ENCODE measurements at regions not wholly inside any gene's neighbourhood (a gene's known extent, or its start where the extent isn't known, plus 50 kb on each side); places are given as distances from the start of the nearest gene placed in this dataset.

DNA sequence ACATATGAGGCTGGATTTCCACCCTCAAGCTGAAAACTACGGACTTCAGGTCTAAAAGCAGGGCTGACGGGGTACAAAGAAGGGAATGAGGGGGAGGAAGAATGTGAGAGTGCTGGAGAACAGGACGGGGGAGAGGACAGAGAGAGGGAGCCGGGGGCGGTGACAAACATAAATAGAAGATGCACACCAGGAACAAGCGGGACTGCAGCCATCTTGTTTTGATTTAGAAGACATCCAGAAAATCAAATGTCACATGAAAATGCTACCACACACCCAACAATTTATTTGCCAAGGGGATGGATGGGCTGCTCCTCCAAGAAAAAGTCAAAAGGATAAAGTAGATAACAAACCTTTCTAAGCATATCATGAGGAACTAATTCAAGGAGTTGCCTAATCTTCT, 59.2 kb upstream of the FHL2 start:
- Histone ChIP-seq H3K4me3 (ENCODE audit: control extremely low read depth in 1 of 5, extremely low read depth in 1 of 5, insufficient read depth in 1 of 5, low read depth in 2 of 5, low read length in 4 of 5) (no peak overlapping the region), H3K79me2 (ENCODE audit: control insufficient read depth, insufficient read depth, low read length) (no peaks in the 10 kb centered on the region), H3K27me3 (replicated peaks in 1 of 4; ENCODE audit: control extremely low read depth in 1 of 4, control insufficient read depth in 3 of 4, insufficient read depth in 4 of 4, low read length in 3 of 4) (peaks cover 0 to 4% (median 0%) of the 10 kb centered on the region in 4 experiments), H4K20me1 (ENCODE audit: control insufficient read depth, insufficient read depth, low read length, poor library complexity, severe bottlenecking) (no peaks in the 10 kb centered on the region), H2AFZ (ENCODE audit: insufficient read depth, low read depth, low read length, poor library complexity, severe bottlenecking) (no peak overlapping the region), H3K36me3 (replicated peaks in 1 of 2; ENCODE audit: control extremely low read depth in 1 of 2, control insufficient read depth in 1 of 2, extremely low read depth in 1 of 2, insufficient read depth in 2 of 2, low read length in 1 of 2) (no peaks in the 10 kb centered on the region), H3K4me1 (ENCODE audit: control insufficient read depth in 2 of 2, insufficient read depth in 2 of 2, low read length in 2 of 2) (no peaks in the 10 kb centered on the region), H3K27ac (ENCODE audit: low read length in 2 of 2) (no peak overlapping the region), H3K4me2 (replicated peaks; ENCODE audit: low read depth, low read length, poor library complexity, severe bottlenecking) (no peak overlapping the region), H3K9me3 (ENCODE audit: control extremely low read depth in 1 of 3, control insufficient read depth in 2 of 3, insufficient read depth in 1 of 3, low read length in 2 of 3) (no peaks in the 10 kb centered on the region), H3K9ac (ENCODE audit: low read length) (no peak overlapping the region)
- peaks cover 11% of the 10 kb centered on the region for H3K27me3 Mint-ChIP-seq
- DNase-seq (no peak), ATAC-seq (ENCODE audit: low read depth) (no peak)
- ChIA-PET POLR2A (no interaction called here), CTCF (no interaction called here)
- intact Hi-C loops (cut with micrococcal nuclease), result no loop called here
- H3K4me3 Mint-ChIP-seq, result no peak overlapping the region
- H3K4me1 Mint-ChIP-seq, result no peaks in the 10 kb centered on the region
- no peak for TF ChIP-seq EZH2 (IDR thresholded peaks at IDR 0.05; ENCODE audit: borderline replicate concordance, insufficient read depth, low read depth, low read length, poor library complexity, severe bottlenecking)
- TF ChIP-seq, protein P1, sequence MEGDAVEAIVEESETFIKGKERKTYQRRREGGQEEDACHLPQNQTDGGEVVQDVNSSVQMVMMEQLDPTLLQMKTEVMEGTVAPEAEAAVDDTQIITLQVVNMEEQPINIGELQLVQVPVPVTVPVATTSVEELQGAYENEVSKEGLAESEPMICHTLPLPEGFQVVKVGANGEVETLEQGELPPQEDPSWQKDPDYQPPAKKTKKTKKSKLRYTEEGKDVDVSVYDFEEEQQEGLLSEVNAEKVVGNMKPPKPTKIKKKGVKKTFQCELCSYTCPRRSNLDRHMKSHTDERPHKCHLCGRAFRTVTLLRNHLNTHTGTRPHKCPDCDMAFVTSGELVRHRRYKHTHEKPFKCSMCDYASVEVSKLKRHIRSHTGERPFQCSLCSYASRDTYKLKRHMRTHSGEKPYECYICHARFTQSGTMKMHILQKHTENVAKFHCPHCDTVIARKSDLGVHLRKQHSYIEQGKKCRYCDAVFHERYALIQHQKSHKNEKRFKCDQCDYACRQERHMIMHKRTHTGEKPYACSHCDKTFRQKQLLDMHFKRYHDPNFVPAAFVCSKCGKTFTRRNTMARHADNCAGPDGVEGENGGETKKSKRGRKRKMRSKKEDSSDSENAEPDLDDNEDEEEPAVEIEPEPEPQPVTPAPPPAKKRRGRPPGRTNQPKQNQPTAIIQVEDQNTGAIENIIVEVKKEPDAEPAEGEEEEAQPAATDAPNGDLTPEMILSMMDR (IDR thresholded peaks at IDR 0.05), result no peak
- WGBS (ENCODE audit: insufficient coverage), result 94% methylated on average over 3 of the region's 6 CpGs
- no peaks in the 10 kb centered on the region for H3K9me3 Mint-ChIP-seq (ENCODE audit: insufficient read depth)
- no peak overlapping the region for H3K27ac Mint-ChIP-seq

DNA sequence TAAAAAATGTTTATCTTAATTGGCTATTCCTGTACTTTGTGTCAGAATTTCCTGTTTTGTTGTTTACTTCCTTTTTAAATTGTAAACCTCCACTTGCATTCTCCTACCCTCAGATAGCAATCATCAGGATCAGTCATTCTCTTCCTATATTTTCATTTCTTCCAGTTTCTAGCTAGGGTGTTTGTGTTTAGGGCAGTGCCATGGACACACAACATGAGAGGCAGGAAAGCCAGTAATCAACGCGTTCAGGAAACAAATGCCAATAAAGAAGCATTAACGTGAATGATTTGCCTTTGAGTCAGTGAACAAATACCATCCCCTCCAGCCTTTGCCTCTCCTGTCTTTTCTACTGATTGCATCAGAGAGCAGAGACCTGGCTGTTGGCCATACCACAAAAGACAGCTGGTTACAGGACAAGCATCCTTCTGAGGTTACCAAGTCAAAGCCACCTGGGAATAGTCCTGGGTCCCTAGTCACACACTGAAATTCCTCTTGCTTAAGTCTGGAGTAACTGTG, 56.7 kb upstream of the FHL2 start:
- POLR2A ChIA-PET, result no interaction called here
- no peak overlapping the region for H3K27ac Mint-ChIP-seq
- H3K27ac ChIP-seq (ENCODE audit: low read length in 2 of 2), result no peak overlapping the region
- CTCF ChIA-PET, result no interaction called here
- no peaks in the 10 kb centered on the region for H4K20me1 ChIP-seq (ENCODE audit: control insufficient read depth, insufficient read depth, low read length, poor library complexity, severe bottlenecking)
- ATAC-seq (ENCODE audit: low read depth), result no peak
- no peak overlapping the region for H2AFZ ChIP-seq (ENCODE audit: insufficient read depth, low read depth, low read length, poor library complexity, severe bottlenecking)
- H3K27me3 Mint-ChIP-seq, result peaks cover 13% of the 10 kb centered on the region
- no peaks in the 10 kb centered on the region for H3K79me2 ChIP-seq (ENCODE audit: control insufficient read depth, insufficient read depth, low read length)
- no peak overlapping the region for H3K9ac ChIP-seq (ENCODE audit: low read length)
- H3K36me3 ChIP-seq (replicated peaks in 1 of 2; ENCODE audit: control extremely low read depth in 1 of 2, control insufficient read depth in 1 of 2, extremely low read depth in 1 of 2, insufficient read depth in 2 of 2, low read length in 1 of 2), result no peaks in the 10 kb centered on the region
- H3K4me1 Mint-ChIP-seq, result no peaks in the 10 kb centered on the region
- no peak overlapping the region for H3K4me2 ChIP-seq (replicated peaks; ENCODE audit: low read depth, low read length, poor library complexity, severe bottlenecking)
- DNase-seq, result no peak
- no peak overlapping the region for H3K4me3 ChIP-seq (ENCODE audit: control extremely low read depth in 1 of 5, extremely low read depth in 1 of 5, insufficient read depth in 1 of 5, low read depth in 2 of 5, low read length in 4 of 5)
- H3K9me3 Mint-ChIP-seq (ENCODE audit: insufficient read depth), result no peaks in the 10 kb centered on the region
- no peaks in the 10 kb centered on the region for H3K4me1 ChIP-seq (ENCODE audit: control insufficient read depth in 2 of 2, insufficient read depth in 2 of 2, low read length in 2 of 2)
- intact Hi-C loops (cut with micrococcal nuclease), result no loop called here
- WGBS (ENCODE audit: insufficient coverage), result 24% methylated on average over 3 of the region's 3 CpGs
- no peaks in the 10 kb centered on the region for H3K9me3 ChIP-seq (ENCODE audit: control extremely low read depth in 1 of 3, control insufficient read depth in 2 of 3, insufficient read depth in 1 of 3, low read length in 2 of 3)
- H3K27me3 ChIP-seq (replicated peaks in 1 of 4; ENCODE audit: control extremely low read depth in 1 of 4, control insufficient read depth in 3 of 4, insufficient read depth in 4 of 4, low read length in 3 of 4), result peaks cover 0 to 4% (median 0%) of the 10 kb centered on the region in 4 experiments
- TF ChIP-seq, protein P1 (IDR thresholded peaks at IDR 0.05), result no peak
- no peak for TF ChIP-seq EZH2 (IDR thresholded peaks at IDR 0.05; ENCODE audit: borderline replicate concordance, insufficient read depth, low read depth, low read length, poor library complexity, severe bottlenecking)
- no peak overlapping the region for H3K4me3 Mint-ChIP-seq
